KOPT-K1 (cell line): ENCODE measurements at regions not wholly inside any gene's neighbourhood (a gene's known extent, or its start where the extent isn't known, plus 50 kb on each side); places are given as distances from the start of the nearest gene placed in this dataset.
A peak's percentile ranks its signal among the peaks of the same experiment; 100 is the strongest.
"Not testable (repeated sequence)": the region's sequence is repeated elsewhere in the genome, so short reads cannot be mapped to it uniquely, and the experiment has no call there.

ENCODE experiments used
- H3K27ac ChIP-seq: fragments of 200-600 bp; sonication (generic); 2 replicates; pipeline ENCODE4 v1.5.1; 2016; ENCODE audit warnings: antibody characterized with exemption, mild to moderate bottlenecking, low read depth, low read length; ENCODE audit not compliant: poor library complexity, severe bottlenecking
- H3K36me3 ChIP-seq: fragments of 200-600 bp; sonication (generic); 2 replicates; pipeline ENCODE4 v1.5.1; 2017; ENCODE audit warnings: antibody characterized with exemption, mild to moderate bottlenecking, low read length, moderate library complexity; ENCODE audit not compliant: insufficient read depth
- H3K9me3 ChIP-seq: fragments of 200-600 bp; sonication (generic); 2 replicates; pipeline ENCODE4 v1.5.1; 2017; ENCODE audit warnings: antibody characterized with exemption, low read length, mild to moderate bottlenecking; ENCODE audit not compliant: insufficient read depth, poor library complexity, severe bottlenecking

GRCh38 chrY:12212394-12212793 lies 488.6 kb upstream of the USP9Y start:
- Histone ChIP-seq H3K9me3 (peaks cover 58% of the 10 kb centered on the region), H3K36me3 (no peaks in the 10 kb centered on the region), H3K27ac (peak overlapping the region; percentile 44)

GRCh38 chrY:12215564-12216022 lies 485.4 kb upstream of the USP9Y start:
- Histone ChIP-seq H3K27ac (peak overlapping the region; percentile 44), H3K9me3 (peaks cover 64% of the 10 kb centered on the region)

DNA sequence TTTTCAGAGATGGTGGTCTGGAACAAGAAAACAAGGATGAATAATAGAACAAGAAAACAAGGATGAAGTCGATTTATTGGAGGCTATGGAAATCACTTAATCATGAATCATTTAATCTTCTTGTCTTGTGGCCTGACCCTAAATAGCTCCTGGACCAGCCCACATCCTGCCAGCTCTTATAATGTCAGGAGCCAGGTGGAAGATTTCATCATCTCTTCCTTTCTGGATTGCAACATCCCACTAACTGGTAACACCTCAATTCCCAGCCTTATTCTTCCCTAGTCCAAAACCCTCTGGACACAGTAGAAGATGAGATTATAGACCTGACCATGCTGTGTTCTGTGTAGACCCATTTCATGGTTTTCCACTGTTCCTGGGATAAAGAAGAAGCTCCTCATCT lies 470.1 kb upstream of the USP9Y start:
- Histone ChIP-seq H3K27ac (no peak overlapping the region), H3K9me3 (no peaks in the 10 kb centered on the region), H3K36me3 (no peaks in the 10 kb centered on the region)

More at GRCh38 chrY:12215564-12216022, 485.4 kb upstream of the USP9Y start:
- no peaks in the 10 kb centered on the region for H3K36me3 ChIP-seq

GRCh38 chrY:12236399-12236798 lies 464.6 kb upstream of the USP9Y start:
- Histone ChIP-seq H3K27ac (no peak overlapping the region), H3K36me3 (no peaks in the 10 kb centered on the region), H3K9me3 (no peaks in the 10 kb centered on the region)

DNA sequence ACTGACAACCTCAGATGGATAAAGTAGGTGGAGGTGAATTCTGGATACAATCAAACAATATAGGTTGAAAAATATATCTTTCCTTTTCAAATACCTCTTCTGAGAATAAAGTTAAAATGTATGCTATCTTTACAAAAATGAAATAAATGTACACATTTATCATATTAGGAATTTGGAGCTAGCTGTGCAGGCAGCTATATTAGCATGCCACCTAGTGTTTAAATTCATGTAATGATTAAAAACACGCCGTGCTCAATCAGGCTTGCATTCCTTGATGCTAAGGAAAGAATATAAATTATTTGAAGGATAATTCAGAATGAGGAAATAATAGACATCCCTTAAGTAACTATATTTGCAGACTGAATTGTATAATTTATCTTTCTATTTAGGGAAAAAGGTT lies 460.7 kb upstream of the USP9Y start:
- not testable (repeated sequence) for H3K27ac ChIP-seq, H3K9me3 ChIP-seq, H3K36me3 ChIP-seq

GRCh38 chrY:12244146-12244545 lies 456.9 kb upstream of the USP9Y start:
- no peaks in the 10 kb centered on the region for H3K9me3 ChIP-seq
- H3K36me3 ChIP-seq: no peaks in the 10 kb centered on the region
- no peak overlapping the region for H3K27ac ChIP-seq

- no peak overlapping the region for H3K27ac ChIP-seq
- H3K36me3 ChIP-seq: no peaks in the 10 kb centered on the region
Observed at GRCh38 chrY:12253756-12254155, 447.3 kb upstream of the USP9Y start.

GRCh38 chrY:12271162-12271561 lies 429.9 kb upstream of the USP9Y start:
- Histone ChIP-seq H3K36me3 (no peaks in the 10 kb centered on the region), H3K9me3 (no peaks in the 10 kb centered on the region), H3K27ac (no peak overlapping the region)

More at GRCh38 chrY:12253756-12254155, 447.3 kb upstream of the USP9Y start:
- no peaks in the 10 kb centered on the region for H3K9me3 ChIP-seq

- Histone ChIP-seq H3K27ac (no peak overlapping the region), H3K9me3 (no peaks in the 10 kb centered on the region), H3K36me3 (no peaks in the 10 kb centered on the region)
Observed at GRCh38 chrY:12285608-12286007, 415.4 kb upstream of the USP9Y start.

DNA sequence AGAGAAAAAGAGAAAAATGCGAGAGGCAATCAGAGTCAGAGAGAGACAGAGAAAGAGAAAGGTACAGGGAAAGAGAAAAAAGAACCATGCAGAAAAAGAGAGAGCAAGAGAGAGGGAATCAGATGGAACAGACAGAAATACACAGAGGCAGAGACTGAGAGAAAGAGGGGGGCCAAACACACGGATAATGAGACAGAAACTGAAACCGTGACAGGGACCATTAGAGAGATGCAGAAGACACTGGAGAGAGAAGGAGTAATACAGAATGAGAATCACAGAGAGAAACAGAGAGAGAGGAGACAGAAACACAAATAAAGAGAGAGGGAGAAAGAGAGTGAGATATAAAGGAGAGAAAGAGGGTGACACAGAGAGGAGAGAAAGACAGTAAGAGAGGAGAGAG lies 412.1 kb upstream of the USP9Y start:
- no peaks in the 10 kb centered on the region for H3K36me3 ChIP-seq
- no peak overlapping the region for H3K27ac ChIP-seq
- no peaks in the 10 kb centered on the region for H3K9me3 ChIP-seq

DNA sequence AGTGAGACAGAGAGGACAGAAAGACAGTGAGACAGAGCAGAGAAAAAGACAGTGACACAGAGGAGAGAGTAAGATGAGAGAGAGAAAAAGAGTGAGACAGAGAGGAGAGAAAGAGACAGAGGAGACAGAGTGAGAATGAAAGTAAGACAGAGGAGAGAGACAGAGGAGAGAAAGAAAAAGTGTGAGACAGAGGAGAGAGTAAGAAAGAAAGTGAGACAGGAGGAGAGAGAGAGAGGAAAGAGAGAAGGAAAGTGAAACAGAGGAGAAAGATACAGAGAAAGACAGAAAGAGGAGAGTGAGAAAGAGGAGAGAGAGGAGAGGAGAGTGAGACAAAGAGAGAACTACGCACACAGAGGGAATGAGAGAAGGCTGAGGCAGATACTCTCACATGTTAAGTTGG lies 411.6 kb upstream of the USP9Y start:
- Histone ChIP-seq H3K36me3 (no peaks in the 10 kb centered on the region), H3K9me3 (no peaks in the 10 kb centered on the region), H3K27ac (no peak overlapping the region)

DNA sequence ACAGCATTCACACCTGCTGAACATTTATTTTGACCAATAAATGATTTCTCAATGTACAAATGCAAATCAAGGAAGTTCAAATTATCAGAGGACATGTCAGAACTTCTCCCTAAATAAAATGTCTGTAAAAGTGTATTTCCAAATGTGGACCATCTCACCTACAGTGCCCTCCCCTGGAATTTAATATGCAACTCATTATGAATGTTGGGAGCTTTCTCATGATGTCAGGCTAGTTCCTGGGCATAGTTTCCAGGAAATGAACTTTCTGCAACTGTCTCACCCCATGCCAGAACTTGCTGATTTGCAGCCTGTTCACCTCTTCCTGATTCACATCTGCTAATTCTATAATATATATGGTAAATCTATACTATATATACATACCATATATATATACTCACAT lies 408.5 kb upstream of the USP9Y start:
- no peak overlapping the region for H3K27ac ChIP-seq
- no peaks in the 10 kb centered on the region for H3K36me3 ChIP-seq
- no peaks in the 10 kb centered on the region for H3K9me3 ChIP-seq

DNA sequence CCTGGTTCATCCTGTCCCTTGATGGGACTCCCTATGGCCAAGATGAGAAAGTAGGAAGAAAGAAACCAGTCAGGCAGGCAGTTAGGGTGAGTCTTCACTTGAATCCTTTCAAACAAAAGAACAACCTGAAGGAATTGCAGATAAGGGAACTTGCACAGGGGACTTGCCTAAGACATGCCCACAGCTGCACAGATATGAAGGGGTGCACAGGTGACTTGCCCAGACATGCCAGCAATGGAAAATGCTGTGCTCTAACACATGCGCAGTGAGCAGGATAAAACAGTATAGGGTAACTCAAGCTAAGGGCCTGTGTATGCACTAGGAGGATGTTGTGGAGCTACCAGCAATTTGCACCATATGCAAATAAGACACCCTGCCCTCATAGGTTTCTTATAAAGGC lies 404.6 kb upstream of the USP9Y start:
- Histone ChIP-seq H3K9me3 (no peaks in the 10 kb centered on the region), H3K36me3 (no peaks in the 10 kb centered on the region), H3K27ac (no peak overlapping the region)

DNA sequence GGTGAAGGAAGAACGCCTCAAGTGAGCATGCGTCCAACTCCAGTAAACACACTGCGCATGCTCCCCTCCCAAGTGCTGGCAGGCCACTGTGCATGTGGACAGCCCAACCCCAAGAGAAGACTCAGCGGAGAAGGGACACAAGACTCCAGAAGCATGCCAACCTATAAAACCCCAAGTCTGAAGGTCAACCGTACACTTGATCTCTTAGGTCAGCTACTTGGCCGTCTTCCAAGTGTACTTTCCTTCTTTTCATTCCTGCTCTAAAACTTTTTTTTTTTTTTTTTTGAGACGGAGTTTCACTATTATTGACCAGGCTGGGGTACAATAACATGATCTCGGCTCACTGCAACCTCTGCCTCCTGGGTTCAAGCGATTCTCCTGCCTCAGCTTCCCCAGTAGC lies 401.2 kb upstream of the USP9Y start:
- H3K36me3 ChIP-seq, H3K9me3 ChIP-seq, H3K27ac ChIP-seq: not testable (repeated sequence)

- H3K9me3 ChIP-seq: no peaks in the 10 kb centered on the region
- H3K27ac ChIP-seq: peak overlapping the region; percentile 70
- H3K36me3 ChIP-seq: no peaks in the 10 kb centered on the region
Observed at GRCh38 chrY:12303464-12303863, 397.6 kb upstream of the USP9Y start.

GRCh38 chrY:12305456-12305855 lies 395.6 kb upstream of the USP9Y start:
- Histone ChIP-seq H3K36me3 (no peaks in the 10 kb centered on the region), H3K27ac (no peak overlapping the region), H3K9me3 (no peaks in the 10 kb centered on the region)

GRCh38 chrY:12309212-12309611 lies 391.8 kb upstream of the USP9Y start:
- no peak overlapping the region for H3K27ac ChIP-seq

More at GRCh38 chrY:12309212-12309611, 391.8 kb upstream of the USP9Y start:
- H3K36me3 ChIP-seq: no peaks in the 10 kb centered on the region
- no peaks in the 10 kb centered on the region for H3K9me3 ChIP-seq
